HEK293T (cell line): ENCODE measurements at regions not wholly inside any gene's neighbourhood (a gene's known extent, or its start where the extent isn't known, plus 50 kb on each side); places are given as distances from the start of the nearest gene placed in this dataset.

ENCODE experiments used
- CTCF ChIA-PET: fragments of 350-600 bp; formaldehyde crosslinking; extraction: SDS; loops from one replicate; lab custom pipeline; 2021; ENCODE audit warnings: antibody characterized with exemption, inconsistent platforms; lab: Yijun Ruan, JAX
- POLR2A ChIA-PET: fragments of 350-600 bp; formaldehyde crosslinking; extraction: SDS; loops from one replicate; lab custom pipeline; 2020; ENCODE audit warnings: antibody characterized with exemption, inconsistent platforms; lab: Yijun Ruan, JAX
- DNase-seq: peaks from one replicate; pipeline ENCODE4 v3.0.0; 2012; ENCODE audit warnings: mixed read lengths; ENCODE audit errors: extremely low spot score
- ARNT ChIP-seq: fragments of 450-650 bp; IDR thresholded peaks from 2 replicates; pipeline ENCODE4 v1.6.1; 2017; ENCODE audit warnings: mild to moderate bottlenecking
- BHLHE40 ChIP-seq: fragments of 450-650 bp; IDR thresholded peaks from 2 replicates; pipeline ENCODE4 v1.6.1; 2016; ENCODE audit warnings: mild to moderate bottlenecking, moderate library complexity, borderline replicate concordance
- CTBP1 ChIP-seq: fragments of 450-650 bp; IDR thresholded peaks from 2 replicates; pipeline ENCODE4 v1.6.1; 2016; ENCODE audit warnings: borderline replicate concordance
- ELF4 ChIP-seq: fragments of 450-650 bp; IDR thresholded peaks from 2 replicates; pipeline ENCODE4 v1.6.1; 2017; ENCODE audit warnings: antibody characterized with exemption
- FOXA1 ChIP-seq: fragments of 450-650 bp; IDR thresholded peaks from 2 replicates; pipeline ENCODE4 v1.6.1; 2016; ENCODE audit warnings: mild to moderate bottlenecking
- FOXK2 ChIP-seq: fragments of 450-650 bp; IDR thresholded peaks from 2 replicates; pipeline ENCODE4 v1.6.1; 2016; ENCODE audit warnings: mild to moderate bottlenecking
- FOXM1 ChIP-seq: fragments of 450-650 bp; IDR thresholded peaks from 2 replicates; pipeline ENCODE4 v1.6.1; 2017; ENCODE audit warnings: mild to moderate bottlenecking, borderline replicate concordance
- HDGF ChIP-seq: fragments of 450-650 bp; IDR thresholded peaks from 2 replicates; pipeline ENCODE4 v1.6.1; 2017; ENCODE audit warnings: antibody characterized with exemption, borderline replicate concordance
- L3MBTL2 ChIP-seq: fragments of 450-650 bp; conservative IDR thresholded peaks from 2 replicates; pipeline ENCODE4 v1.6.1; 2016; ENCODE audit warnings: mild to moderate bottlenecking
- LEF1 ChIP-seq: fragments of 450-650 bp; IDR thresholded peaks from 2 replicates; pipeline ENCODE4 v1.6.1; 2017; ENCODE audit warnings: mild to moderate bottlenecking, borderline replicate concordance
- NFRKB ChIP-seq: fragments of 450-650 bp; IDR thresholded peaks from 2 replicates; pipeline ENCODE4 v1.6.1; 2016; ENCODE audit warnings: mild to moderate bottlenecking, moderate library complexity
- SP1 ChIP-seq: fragments of 450-650 bp; IDR thresholded peaks from 2 replicates; pipeline ENCODE4 v1.6.1; 2017
- SUZ12 ChIP-seq: fragments of 450-650 bp; IDR thresholded peaks from 2 replicates; pipeline ENCODE4 v1.6.1; 2016; ENCODE audit warnings: mild to moderate bottlenecking
- TARDBP ChIP-seq: fragments of 450-650 bp; IDR thresholded peaks from 2 replicates; pipeline ENCODE4 v1.6.1; 2016
- ZNF384 ChIP-seq: fragments of 450-650 bp; IDR thresholded peaks from 2 replicates; pipeline ENCODE4 v1.6.1; 2016
- TF ChIP-seq, protein P1 (sequence below): fragments of 450-650 bp; IDR thresholded peaks from 2 replicates; pipeline ENCODE4 v1.6.1; 2016

DNA sequence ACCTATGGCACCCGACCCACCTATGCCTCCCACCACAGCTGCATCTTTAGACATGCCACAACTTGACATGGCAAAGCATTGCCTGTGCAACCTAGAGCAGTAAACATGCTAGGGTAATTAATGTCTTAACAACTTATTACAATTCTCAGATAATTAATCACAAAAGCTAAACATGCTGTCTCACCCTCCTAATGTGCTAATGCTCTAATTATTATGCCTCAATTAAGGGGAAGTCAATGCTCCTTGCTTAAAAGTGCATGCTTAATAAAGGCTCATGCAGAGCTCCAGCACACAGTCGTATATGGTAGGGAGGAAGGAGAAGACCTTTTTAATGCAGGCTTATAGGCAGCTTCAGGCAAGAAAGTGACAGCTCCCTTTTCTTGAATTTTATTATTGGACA is 396.0 kb downstream of the SEC16B start:
- no peak for DNase-seq
- no peak for TF ChIP-seq CTBP1
- no peak for TF ChIP-seq SUZ12
- CTCF ChIA-PET, result no interaction called here
- POLR2A ChIA-PET, result no interaction called here

DNA sequence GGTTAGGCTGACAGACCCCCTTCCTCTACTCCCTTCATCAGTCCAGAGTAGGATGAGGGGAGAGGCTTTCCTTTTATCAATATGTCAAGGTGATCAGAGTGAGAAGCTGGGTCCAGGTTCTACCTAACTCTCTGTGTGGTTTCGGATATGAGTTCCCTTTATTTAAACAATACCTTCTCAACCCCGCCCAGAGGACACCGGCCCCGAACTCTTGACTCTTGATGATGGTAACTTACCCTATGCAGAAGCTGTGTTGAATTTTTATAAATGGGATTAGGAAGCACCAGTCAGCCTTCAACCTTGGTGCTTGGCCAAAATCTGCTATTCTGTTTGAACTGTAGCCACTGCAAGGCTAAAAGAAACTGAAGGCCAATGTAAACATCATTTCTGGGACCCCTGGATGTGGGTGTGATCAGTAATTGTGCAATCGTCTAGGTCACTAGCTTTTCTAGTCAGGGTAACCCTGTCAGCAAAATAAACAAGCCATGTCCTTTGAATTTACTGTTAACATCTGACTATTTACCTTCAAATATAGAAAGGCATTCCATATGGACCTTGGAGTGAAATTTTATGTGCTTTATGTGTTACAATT is 398.3 kb downstream of the SEC16B start:
- CTCF ChIA-PET, result no interaction called here
- no peak for DNase-seq
- POLR2A ChIA-PET, result no interaction called here
- TF ChIP-seq ZNF384, result no peak

DNA sequence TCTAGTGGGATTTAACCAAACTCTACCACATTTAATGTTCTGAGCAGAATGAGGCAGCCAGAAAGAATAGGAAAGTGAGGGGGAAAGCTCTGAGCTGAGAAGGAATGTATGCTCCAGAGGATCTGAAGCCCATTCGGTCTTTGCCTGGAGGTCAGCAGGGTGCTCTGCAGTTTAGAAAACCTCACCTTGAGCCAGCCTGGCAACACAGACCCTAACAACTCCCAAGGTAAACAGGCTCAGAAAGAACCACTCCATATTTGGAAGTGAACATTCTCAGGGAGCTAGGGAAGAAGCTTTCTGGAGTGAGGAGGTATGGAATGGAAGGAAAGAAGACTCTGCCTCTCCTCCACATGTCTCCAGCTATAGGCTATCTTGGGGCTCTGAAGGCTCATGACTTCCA is 398.8 kb downstream of the SEC16B start:
- TF ChIP-seq LEF1 (no peak), BHLHE40 (no peak), ELF4 (no peak), ARNT (no peak), FOXK2 (no peak), TARDBP (no peak), SP1 (no peak), HDGF (no peak), ZNF384 (no peak), NFRKB (no peak), FOXA1 (no peak), FOXM1 (no peak), L3MBTL2 (no peak), SUZ12 (no peak), CTBP1 (no peak)
- TF ChIP-seq, protein P1, sequence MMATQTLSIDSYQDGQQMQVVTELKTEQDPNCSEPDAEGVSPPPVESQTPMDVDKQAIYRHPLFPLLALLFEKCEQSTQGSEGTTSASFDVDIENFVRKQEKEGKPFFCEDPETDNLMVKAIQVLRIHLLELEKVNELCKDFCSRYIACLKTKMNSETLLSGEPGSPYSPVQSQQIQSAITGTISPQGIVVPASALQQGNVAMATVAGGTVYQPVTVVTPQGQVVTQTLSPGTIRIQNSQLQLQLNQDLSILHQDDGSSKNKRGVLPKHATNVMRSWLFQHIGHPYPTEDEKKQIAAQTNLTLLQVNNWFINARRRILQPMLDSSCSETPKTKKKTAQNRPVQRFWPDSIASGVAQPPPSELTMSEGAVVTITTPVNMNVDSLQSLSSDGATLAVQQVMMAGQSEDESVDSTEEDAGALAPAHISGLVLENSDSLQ, result no peak
- ChIA-PET CTCF (no interaction called here), POLR2A (no interaction called here)
- no peak for DNase-seq

DNA sequence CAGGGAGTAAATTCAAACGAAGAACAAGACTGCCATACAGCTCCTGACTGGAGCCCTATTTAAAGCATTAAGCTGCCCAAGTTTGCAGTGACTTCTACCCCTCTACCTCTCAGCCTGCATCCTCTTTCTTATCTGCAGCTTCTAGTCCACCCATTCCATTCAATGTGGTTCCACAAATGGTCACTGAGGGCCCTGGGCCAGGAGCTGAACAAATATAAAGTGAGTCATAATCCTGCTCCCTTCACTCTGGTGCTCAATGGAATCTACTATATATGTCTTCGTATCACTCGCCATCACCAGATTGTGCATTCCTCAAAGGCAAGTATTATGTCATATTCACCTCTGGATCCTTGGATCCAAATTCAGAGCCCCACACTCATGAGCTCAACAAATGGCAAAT is 398.7 kb downstream of the BRINP2 start:
- POLR2A ChIA-PET, result no interaction called here
- no peak for TF ChIP-seq HDGF
- no peak for TF ChIP-seq FOXK2
- no peak for TF ChIP-seq NFRKB
- TF ChIP-seq, protein P1, result no peak
- no peak for TF ChIP-seq ZNF384
- TF ChIP-seq CTBP1, result no peak
- no peak for TF ChIP-seq FOXA1
- TF ChIP-seq L3MBTL2, result no peak
- no peak for TF ChIP-seq SUZ12
- TF ChIP-seq TARDBP, result no peak
- no peak for TF ChIP-seq ELF4
- TF ChIP-seq ARNT, result no peak
- TF ChIP-seq FOXM1, result no peak
- TF ChIP-seq SP1, result no peak
- TF ChIP-seq BHLHE40, result no peak
- TF ChIP-seq LEF1, result no peak
- DNase-seq, result no peak
- CTCF ChIA-PET, result no interaction called here

DNA sequence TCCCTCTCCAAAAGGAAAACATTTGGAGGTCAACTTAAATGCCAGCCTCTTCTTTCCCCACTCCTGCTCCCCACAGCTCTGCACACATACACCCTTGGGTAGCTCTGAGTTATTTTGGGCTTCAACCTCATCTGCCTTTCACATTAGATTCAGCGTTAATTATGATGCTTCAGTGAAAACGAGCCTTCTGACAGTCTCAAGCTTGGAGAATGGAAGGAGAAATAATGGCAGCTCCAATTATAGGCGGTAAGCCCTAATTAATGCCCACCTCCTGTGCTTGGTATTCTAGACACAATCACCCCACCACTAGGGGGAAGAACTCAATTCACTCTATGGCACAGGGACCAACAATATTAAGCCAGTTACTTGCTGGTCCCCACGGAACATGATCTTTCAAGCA is 397.9 kb downstream of the BRINP2 start:
- no peak for DNase-seq
- TF ChIP-seq FOXK2, result no peak
- no peak for TF ChIP-seq FOXM1
- TF ChIP-seq BHLHE40, result no peak
- no peak for TF ChIP-seq ELF4
- no peak for TF ChIP-seq ZNF384
- no peak for TF ChIP-seq LEF1
- TF ChIP-seq SUZ12, result no peak
- TF ChIP-seq TARDBP, result no peak
- no peak for TF ChIP-seq L3MBTL2
- TF ChIP-seq, protein P1, result no peak
- no peak for TF ChIP-seq NFRKB
- no peak for TF ChIP-seq SP1
- no peak for TF ChIP-seq ARNT
- TF ChIP-seq HDGF, result no peak
- ChIA-PET POLR2A (no interaction called here), CTCF (no interaction called here)

DNA sequence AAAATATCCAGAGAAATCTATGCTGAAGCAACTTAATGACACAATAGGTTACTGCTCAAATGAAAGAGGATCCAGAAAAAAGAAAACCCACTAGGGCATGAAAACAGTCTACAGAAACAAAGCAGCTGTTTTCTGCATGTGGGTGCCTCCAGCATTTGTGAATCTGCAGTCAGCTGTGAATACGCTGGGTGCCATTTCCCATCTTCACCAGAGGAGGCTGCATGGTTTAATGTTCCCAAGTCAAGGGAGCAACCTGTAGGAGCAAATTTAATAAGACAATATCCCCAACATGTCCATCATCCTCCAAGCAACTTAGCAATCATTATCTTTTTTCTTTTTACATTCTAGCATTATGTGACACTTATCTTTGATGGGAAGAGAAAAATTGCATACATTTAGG is 396.6 kb downstream of the BRINP2 start:
- ChIA-PET POLR2A (no interaction called here), CTCF (no interaction called here)
- TF ChIP-seq SUZ12 (no peak), FOXM1 (no peak), FOXA1 (no peak), SP1 (no peak)
- DNase-seq, result peak; percentile 27

DNA sequence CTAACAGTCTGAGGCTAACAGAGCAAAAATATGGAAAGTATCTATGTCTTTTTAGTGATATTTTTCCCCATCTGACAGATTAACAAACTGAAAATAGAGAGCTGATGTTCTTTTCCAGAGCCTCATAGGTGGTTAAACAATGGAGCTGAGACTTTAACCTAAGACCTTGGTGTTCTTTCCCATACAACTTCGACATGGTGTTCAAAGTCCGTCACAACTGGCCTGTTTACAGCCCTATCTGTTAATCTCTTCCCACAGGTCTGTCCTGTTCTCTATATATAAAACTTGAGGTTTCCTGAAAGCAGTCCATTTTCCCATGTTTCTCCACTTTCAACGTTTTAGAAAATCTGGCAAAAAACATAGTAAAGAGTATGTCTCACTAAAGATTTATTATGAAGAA is 395.7 kb downstream of the BRINP2 start:
- POLR2A ChIA-PET, result no interaction called here
- TF ChIP-seq L3MBTL2 (no peak), SP1 (no peak), FOXK2 (no peak)
- DNase-seq, result no peak
- CTCF ChIA-PET, result no interaction called here
